ENCODE measurements at regions not wholly inside any gene's neighbourhood (a gene's known extent, or its start where the extent isn't known, plus 50 kb on each side); places are given as distances from the start of the nearest gene placed in this dataset.

- no peak overlapping the region for H3K4me3 ChIP-seq (ENCODE audit: low read depth, low read length)
- no peak for TF ChIP-seq CTCF (IDR thresholded peaks at IDR 0.05; ENCODE audit: borderline replicate concordance, insufficient read depth, low read depth, low read length)
These were observed 798.3 kb downstream of the CDH8 start for GRCh38 chr16:61237884-61238485.

DNA sequence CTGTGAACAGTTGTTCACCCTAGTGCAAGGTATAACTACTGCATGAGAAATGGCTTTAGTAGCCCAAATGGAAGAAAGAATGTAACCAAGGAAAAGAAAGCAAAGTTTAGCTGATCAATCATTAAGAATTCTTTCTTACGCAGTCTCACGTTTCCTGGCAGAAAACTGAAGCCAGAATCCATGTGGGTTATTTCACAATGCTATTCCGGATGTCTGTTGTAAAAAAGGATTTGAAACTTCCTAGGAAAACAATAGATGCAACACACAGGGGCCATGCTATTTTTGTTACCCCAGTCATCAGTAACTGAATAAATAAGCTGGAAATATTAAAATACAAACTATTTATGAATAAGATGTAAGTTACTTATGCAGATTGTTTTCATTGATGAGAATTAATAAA, 802.5 kb downstream of the CDH8 start:
- H3K4me3 ChIP-seq (ENCODE audit: low read depth, low read length): no peak overlapping the region
- no peak for TF ChIP-seq CTCF (IDR thresholded peaks at IDR 0.05; ENCODE audit: borderline replicate concordance, insufficient read depth, low read depth, low read length)

- no peak for TF ChIP-seq CTCF (IDR thresholded peaks at IDR 0.05; ENCODE audit: borderline replicate concordance, insufficient read depth, low read depth, low read length)
- no peak overlapping the region for H3K4me3 ChIP-seq (ENCODE audit: low read depth, low read length)
These were observed 807.9 kb downstream of the CDH8 start for GRCh38 chr16:61228371-61228770.

DNA sequence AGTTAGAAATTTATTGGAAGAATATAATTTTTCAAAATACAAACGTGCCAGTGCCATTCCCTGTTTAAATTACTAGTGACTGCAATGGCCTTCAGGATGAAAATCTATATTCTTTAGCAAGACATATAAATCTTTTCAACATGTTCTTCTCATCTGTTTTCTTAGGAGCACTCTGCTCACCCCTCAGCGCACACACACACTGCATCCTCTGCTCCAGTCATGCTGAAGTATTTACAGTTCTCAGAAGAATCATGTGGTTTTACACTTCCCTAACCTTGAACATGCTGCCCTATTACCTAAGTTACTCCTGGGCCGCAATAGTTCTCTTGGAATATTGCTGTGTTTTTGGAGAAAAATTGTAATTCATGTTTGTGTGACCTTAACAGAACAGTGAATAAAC, 820.6 kb downstream of the CDH8 start:
- TF ChIP-seq CTCF (IDR thresholded peaks at IDR 0.05; ENCODE audit: borderline replicate concordance, insufficient read depth, low read depth, low read length): no peak
- no peak overlapping the region for H3K4me3 ChIP-seq (ENCODE audit: low read depth, low read length)

GRCh38 chr16:61214780-61215179, 821.5 kb downstream of the CDH8 start:
- TF ChIP-seq CTCF (IDR thresholded peaks at IDR 0.05; ENCODE audit: borderline replicate concordance, insufficient read depth, low read depth, low read length): no peak
- no peak overlapping the region for H3K4me3 ChIP-seq (ENCODE audit: low read depth, low read length)

DNA sequence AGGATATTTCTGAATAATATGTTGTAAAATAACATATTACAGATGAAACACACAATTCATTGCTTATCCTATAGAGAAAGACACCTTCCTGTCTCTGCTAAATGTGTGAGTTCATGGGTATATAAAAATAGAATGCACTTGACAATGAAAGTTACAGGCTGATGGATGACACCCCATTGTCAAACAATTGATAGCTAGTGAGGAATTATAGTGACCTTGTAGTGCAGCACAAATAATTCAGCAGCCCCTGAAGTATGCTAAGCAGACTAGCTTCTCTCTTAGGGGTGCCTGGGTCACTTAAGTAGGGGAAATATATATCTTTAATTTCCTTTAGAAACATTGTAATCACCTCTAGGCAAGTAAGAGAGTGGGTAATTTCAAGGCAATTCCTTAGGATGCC, 826.2 kb downstream of the CDH8 start:
- no peak overlapping the region for H3K4me3 ChIP-seq (ENCODE audit: low read depth, low read length)
- no peak for TF ChIP-seq CTCF (IDR thresholded peaks at IDR 0.05; ENCODE audit: borderline replicate concordance, insufficient read depth, low read depth, low read length)

DNA sequence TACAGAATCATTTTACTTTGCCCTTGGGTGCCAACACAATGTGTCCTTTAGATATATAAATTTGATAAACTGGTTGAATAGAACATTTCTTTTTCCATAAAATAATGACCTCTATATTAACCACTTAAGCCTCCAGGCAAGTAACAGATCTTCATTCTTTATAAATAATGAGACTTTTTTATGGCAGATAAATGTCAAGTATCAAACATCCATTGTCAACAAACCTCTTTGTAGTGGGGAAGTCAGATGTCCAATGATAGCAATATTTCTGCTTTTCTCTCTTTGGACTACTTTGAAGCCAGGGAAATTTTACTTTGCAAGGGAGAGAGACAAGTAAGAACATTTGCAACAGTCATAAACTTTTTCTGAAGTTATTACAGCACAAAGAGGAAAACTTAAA, 841.2 kb downstream of the CDH8 start:
- H3K4me3 ChIP-seq (ENCODE audit: low read depth, low read length): no peak overlapping the region
- no peak for TF ChIP-seq CTCF (IDR thresholded peaks at IDR 0.05; ENCODE audit: borderline replicate concordance, insufficient read depth, low read depth, low read length)
